NOMO-1 (cell line): ENCODE measurements at regions not wholly inside any gene's neighbourhood (a gene's known extent, or its start where the extent isn't known, plus 50 kb on each side); places are given as distances from the start of the nearest gene placed in this dataset.

ENCODE experiments used
- DNase-seq, 2 experiments: peaks; one replicate each; lab custom pipeline; 2025; ENCODE audit not compliant: unreplicated experiment in 2 of 2; lab: John Stamatoyannopoulos, UW

DNA sequence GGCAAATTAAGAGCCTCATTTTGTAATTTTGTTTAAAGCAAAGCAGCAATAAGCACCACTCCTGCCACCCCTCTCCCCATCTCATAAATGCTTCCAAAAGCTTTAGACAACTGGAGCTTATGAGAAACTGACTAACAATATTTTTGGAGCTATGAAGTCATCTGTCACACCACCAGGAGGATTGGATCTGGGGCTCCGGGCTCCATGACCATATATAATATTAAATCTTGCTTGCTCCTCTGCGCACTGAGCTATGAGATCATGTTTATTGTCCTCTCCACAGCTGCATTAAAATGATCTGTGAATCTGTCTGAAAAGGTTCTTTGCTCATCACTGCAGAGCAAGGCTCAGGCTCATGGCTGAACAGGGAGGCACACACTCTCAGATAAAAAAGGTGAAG is 323.7 kb downstream of the ZNF621 start:
- no peak for DNase-seq

DNA sequence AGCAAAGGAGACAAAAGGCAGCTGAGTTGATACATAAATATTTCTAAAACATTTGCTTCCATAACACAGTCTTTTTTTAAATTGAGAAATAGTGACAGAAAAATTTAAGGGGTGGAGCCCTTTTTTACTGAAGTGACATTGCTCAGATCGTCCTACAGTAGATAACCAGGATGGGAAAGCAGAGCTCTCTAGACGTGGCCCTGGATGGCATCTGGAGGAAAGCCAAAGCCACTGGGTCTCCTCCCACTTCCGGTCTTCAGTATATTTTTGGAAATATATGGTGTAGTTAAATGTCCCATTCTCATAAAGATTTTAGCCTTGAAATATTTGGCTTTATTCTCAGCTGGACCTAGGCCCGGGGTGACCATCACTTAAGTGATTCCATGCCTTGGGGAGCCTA is 326.1 kb downstream of the ZNF621 start:
- DNase-seq, result no peak

DNA sequence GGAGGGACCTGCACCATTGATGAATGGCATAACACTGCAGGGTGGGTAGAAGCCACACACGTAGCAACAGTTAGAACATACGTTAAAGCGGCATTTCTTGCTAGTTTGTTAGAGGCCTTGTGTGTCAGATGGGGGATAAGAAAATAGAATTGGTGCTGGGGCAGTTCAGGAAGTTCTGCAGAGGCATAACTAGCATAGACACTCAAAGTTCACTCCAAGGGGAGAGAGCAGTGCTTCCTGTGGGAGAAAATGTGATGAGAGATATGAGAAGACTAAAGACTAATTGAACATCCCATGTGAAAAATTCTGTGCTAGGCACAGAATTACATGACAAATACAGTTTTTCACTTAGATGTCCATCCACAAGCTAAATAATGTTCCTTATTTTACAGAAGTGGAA is 327.1 kb downstream of the ZNF621 start:
- no peak for DNase-seq

DNA sequence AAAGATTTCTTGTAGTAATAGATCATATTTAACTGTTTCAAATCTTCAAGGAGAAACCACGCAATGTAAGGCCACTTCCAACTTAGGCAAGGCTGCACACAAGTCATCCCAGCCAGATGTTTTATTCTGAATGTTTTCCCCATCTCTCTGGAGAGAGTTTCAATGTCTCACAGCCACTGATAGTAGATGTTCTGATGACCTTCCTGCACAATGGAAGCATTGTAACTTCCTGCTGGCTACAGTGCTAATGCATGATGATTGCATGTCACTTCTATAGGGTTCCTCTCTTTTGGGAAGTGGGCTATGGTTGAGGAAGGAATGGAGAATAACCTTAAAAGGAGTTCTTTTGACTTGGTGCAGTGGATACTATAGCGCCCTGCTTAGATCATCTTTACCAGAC is 328.0 kb downstream of the ZNF621 start:
- no peak for DNase-seq

DNA sequence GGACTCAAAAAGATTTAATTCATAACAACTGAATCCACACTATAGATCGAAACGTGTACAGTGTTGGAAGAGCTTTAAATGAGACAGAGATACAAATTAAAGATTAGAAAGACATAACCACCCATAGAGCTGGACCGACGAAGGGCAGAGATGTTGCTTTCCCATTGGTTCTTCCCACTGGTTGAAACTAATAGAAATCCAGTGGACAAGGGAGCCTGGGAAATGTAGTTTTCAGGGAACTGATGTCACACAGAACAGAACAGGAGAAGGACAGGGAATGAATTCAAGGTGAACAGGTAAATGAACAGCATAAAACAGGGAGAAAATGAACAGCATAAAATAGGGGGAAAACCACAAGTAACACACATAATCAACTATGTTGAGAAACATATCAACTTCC is 328.7 kb downstream of the ZNF621 start:
- no peak for DNase-seq

DNA sequence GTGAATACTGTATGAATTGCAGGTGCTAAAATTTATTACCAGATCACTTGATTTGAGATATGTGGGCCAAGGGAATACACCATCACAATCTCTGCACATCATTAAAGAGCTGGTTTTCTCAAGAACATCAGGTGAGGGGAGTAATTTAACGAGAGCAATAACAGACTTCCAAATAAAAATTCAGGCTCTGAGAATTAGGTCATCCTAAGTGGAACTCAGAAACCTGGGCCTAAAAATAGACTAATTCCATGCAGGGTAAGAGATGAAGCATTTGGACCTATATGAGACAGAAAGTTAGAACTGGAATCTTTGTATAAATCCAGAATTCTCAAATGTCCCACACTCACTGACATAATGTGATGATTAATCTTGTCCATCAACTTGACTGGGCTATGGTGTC is 331.1 kb downstream of the ZNF621 start:
- no peak for DNase-seq

DNA sequence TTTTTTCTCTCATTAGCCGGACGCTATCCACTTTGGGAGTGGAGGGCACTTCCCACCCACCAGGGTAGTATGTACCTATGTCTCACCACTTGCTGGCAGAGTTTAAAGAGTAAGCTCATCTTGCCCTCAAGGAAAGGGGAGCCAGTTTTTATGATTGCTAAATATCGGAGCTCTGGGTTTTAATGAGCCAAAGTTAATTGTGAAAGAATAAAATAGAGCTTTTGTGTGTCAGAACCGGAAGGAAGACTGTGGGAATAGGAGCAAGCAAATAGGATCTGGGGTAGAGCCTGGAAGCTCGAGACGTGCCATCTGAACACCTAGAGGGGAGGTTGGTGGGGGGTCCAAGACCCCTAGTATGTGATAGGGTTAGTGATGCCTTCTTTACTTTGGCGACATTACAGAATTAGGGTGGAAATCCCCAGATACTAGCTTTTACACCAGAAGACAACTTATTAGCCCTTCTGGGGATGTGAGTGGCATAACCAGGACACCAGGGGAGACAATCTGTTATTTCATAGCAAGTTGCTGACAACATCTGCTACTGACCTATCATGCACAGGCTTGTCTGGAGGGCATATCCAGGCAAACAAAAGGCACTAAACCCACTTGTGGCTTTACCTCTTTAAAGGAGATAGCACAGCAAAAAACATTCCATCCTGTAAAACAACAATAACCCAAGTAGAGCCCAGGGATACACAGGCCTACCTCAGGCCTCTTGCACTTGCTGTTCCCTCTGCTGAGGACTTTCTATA is 333.8 kb downstream of the ZNF621 start:
- DNase-seq, result no peak

DNA sequence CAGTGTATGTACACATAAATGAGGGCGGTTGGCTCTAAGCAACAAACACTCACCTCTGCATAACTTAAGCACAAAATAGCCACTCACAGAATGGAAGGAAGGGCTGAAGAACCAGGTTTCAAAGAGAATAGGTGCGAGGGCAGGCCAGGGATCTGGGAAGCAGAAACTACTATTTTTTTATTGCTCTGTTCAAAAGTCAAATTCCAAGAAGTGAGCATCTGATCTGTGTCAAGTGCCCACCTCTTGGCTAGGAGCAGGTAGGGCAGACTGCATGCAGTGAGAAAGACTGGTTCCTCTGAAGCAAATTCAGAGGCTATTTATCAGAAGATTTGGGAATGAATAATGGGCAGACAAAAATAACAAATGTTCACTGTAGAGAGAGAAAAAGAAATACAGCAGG is 336.4 kb upstream of the CTNNB1 start:
- no peak for DNase-seq

DNA sequence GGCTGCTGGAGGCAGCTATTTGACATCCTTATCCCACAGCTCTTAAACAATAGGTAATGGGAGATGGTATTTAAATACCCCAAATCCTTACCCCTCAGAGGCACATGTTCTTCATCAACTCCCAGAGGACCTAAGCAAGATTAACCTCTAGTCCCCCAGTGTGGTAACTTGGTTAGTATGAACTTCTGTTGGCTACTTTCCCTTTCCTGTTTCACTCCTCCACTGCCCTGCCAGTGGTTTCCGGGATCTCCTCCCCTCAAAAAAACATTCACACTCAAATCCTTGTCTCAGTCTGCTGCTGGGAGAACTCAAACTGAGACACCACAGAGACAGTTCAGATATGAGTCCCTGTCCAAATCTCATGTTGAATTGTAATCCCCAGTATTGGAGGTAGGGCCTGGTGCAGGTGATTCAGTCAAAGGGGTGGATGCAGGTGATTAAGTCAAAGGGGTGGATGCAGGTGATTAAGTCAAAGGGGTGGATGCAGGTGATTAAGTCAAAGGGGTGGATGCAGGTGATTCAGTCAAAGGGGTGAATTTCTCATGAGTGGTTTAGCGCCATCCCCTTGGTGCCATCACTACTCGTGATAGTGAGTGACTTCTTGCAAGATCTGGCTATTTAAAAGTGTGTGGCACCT is 335.0 kb upstream of the CTNNB1 start:
- DNase-seq, result no peak

DNA sequence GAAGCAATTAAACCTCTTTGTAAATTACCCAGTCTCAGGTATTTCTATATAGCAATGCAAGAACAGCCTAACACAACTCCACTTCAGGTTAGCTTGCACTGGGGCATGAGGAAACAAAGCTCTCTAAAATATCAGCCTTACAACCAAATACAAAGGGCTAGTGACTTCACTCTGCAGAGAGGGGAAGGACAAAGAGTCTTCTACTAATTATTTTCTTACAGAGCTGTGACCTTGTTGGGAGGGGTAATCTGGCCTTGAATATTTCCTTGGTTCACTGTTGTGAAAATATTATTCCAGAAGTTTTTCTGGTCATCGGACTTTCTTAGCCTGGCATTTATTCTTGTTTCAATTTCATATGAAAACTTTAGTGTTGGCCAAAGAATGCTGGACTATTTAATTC is 334.4 kb upstream of the CTNNB1 start:
- DNase-seq, result no peak

DNA sequence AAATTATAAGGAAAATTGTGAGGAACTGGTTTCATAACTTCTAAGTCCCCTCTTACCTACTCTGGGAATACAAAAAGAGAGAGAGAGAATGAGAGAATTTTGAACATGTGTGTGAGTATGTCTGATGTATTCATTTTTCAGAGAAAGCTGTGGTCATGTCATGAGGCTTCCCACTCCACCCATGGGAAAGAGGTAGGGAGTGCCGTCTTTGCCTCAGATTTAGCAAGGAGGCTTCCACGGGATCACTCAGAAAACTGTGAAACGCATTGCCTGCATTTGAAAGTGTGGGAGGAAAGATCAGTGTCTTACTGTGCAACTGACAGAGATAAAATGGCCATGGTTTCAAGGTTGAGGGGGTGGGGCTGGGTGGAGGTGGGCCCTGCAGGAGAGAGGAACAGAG is 331.5 kb upstream of the CTNNB1 start:
- no peak for DNase-seq

DNA sequence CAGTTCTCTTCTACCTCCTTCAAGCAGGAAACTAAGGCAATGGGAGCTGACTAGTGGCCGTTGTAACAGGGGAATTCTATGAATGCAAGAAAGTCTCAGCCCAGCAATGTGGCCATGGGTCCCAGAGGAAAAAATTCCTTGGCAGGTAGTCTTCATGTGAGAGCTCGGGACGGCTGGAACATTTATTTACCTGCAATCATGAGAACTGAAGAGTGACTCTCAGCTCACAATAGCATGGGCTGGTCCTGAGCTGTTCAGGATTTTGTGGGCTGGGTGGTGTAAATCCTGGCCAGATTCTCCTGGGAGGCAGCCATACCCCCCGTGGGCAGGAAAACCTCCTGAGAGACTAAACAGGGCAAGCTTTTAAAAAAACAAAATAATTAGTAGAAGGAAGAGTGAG is 330.3 kb upstream of the CTNNB1 start:
- no peak for DNase-seq

DNA sequence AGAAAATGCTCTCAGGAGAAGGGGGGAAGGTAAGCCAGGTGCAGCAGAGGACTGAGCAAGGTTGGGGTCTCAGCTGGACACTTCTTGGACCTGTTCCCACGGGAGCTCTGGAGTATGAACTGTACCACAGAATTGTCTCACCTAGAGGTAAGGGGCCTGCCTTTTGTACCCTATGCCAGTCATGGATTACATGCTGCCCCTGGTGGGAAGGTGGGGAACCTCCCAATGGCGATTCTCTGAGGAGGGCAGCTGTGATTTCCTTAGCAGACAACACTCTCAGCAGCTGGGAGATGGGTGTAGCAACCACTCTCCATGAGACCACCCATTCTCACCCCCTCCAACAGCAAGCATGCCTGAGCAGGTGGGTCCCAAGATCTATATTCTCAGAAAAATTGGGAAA is 329.4 kb upstream of the CTNNB1 start:
- no peak for DNase-seq

DNA sequence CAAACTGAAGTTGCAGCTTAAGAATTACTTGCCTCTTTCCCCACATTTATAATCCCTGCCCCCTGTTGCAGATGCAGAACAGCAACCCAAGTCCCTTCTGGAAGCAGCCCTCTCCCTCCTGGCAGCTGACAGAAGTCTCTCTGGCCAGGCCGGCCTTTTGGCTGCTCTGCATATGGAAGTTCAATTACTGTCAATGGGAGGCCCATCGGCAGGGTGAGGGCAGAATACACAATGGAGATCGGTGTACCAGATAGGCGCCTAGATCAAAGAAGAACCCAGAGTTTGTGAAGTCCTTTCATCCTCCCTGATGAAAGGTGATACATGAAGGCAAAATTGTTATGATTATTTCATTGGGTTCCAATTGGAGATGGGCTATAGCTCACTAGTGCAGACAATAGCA is 327.9 kb upstream of the CTNNB1 start:
- no peak for DNase-seq

DNA sequence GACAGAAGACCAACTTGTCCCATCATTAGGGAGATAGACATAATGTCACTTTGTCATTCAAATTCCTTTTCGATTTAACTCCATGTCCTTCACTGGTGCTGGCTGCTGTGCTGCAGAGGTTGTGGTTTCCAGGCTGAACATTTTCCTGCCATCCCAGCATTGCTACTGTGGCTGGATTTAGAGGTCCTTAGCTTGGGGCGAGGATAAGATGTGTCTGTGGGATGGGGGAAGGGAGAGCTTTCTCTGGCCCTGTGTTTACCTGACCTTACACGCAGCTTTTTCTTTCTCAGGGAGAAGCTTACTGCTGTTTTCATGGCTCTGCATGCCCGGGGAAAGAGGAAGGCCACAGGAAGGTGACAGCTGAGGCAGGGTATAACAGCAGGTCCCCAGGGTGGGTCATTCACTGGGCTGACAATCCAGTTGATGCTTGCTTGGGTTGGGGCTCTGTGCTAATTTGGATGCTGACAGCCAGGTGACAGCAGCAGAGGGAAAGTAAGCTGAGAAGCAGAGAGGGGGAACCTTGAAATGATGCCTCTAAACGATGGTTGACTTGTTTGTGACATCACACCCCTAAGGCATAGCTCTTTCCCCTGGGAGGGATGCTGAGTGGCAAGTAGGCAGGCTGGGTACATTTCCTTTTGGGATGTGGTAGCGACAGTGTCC is 326.9 kb upstream of the CTNNB1 start:
- no peak for DNase-seq

DNA sequence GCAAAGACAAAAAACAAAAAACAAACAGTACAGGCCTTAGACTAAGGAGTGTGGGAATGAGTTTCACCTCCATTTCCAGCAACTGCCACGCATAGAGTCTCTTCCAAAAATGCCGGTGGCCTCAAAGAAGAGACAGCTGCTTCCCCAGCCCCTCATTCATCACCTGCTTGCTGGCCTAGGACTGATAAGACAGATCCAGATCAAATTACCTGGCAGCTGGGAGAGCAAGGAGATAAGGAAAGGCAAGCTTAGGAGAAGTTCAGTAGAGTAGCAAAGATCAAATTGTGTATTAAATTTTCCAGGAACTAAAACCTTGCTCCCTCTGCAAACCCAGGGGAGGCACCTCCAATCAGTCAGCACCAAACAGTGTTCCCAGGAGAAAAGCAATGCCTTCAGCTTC is 325.8 kb upstream of the CTNNB1 start:
- no peak for DNase-seq

DNA sequence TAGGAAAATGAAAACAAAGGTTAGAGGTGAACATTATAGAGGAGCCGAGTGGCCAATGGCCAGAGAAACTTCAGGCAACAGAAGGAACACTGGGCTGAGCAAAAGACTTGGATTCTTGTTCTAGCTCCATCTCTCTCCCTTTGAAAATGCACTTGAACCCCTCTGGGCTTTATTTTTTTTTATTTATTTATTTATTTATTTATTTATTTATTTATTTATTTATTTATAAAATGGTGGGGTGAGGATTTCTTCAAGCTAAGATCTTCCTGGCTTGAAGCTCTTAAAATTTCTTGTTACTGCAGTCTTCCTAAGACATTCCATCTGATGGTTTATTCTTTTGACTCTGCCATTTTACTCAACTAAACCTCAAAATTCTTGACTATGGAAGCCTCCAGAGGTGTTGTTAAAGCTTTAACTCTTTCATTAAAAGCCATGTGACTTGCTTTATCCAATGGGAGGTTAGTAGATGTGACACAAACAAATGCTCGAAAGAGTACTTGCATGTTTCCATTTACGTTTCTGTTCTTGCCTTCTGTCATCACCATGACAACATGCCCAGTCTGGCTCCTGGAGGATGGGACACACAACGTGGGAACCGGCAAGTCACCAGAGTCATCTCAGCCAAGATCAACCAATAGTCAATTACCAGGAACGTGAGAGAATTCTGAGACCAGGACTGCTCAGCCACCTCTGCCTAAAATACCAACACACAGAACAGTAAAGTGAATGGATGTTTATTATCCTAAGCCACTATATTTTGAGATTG is 325.2 kb upstream of the CTNNB1 start:
- DNase-seq, result no peak

DNA sequence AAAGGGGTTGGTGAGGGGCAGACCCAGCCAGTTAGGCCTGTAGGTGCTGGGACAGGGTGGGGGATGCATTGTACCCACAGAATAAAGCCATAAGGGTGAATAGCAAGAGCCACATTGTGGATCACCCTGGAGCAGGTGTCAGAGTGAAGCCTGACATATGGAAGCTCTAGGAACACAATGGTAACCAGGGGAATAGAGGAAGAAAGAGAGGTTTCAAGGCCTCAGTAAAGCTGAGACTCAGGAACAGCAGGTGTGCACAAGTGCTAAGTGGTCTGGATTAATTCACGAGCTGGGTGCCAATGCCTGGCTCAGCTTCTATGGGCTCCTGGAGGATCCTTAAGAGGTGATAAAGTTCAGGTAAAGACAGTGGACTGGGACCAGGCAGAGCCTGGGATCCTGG is 323.7 kb upstream of the CTNNB1 start:
- DNase-seq, result no peak

DNA sequence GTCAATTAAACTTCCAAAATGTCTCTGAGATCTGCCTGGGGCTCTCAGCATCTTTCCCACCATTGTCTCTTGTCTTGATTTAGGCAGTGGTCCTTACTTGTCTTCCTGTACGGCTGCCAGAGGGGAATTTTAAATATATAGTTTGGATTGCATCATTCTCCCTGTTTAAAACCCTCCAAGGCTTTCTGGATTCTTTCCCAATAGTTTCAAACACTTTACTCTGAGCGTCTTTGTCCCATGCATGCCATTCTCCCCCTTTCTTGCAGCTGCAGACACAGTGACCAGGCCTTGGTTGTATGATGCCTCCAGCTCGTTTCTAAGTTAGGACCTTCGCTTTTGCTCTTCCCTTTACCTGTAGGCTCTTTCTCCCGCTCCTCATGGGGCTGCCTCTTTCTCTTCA is 323.3 kb upstream of the CTNNB1 start:
- DNase-seq, result no peak

DNA sequence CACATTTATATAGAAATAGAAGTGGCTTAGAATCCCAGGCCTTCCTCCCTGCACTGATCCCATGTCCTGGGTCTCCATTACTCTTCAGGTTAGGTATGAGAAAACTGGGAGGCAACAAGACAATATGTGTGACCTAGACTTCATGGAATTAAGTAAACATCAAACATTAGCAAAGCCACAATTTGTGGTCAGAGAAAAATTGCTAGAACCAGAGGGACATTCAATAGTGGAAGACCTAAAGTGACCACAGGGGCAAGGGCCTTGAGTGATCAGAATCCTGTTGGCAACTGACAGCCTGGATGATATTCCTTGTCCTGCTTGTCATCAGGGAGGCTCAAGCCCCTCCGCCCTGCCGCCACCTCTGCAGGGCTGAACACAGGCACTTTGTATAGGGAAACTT is 322.8 kb upstream of the CTNNB1 start:
- DNase-seq, result no peak

DNA sequence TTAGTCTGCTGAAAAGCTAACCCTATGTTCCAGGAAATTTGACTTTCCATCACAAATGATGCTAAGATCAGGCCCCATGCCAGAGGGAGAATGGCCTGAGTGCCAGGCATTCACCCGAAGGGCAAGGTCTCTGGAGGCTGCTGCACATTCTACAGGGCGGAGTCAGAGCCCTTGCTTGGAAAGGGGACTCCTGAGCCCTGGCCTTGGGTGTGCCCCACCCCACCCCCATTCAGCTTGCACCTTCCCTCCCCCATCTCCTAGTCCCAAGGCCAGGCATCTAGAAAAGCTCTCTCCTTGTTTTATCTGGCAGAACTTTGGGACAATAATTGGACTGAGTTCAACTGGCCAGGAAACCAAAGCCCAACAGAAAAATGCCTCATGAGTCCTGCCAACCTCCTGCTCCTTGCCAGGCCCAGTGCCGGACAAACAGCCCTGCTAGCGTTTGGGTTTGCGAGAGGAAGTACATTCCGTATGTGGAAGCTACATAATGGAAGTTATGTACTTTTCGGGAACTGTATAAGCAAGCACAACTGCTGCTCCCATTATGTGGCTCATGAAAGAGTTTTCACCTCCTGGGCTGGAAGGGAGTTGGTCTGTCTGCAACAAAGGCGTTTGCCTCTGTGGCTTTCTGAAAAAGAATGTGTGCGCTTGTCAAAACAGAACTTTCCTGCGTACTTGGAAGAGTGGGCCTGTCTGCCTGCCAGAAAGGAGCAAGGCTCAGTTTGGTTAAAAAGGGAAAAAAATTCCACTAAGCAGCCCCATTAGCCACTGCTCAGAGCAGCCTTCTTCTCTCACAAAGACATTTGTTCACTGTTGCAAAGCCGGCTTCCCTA is 321.5 kb upstream of the CTNNB1 start:
- DNase-seq, result no peak
